H1 (cell line): ENCODE measurements at regions not wholly inside any gene's neighbourhood (a gene's known extent, or its start where the extent isn't known, plus 50 kb on each side); places are given as distances from the start of the nearest gene placed in this dataset.

Experiments used
- CTCF ChIA-PET: fragments of 300-600 bp; sonication (Branson Sonifier 250); formaldehyde crosslinking; loops from one replicate; lab custom pipeline; 2021; ENCODE audit not compliant: partially characterized antibody; lab: Charles Lee
- POLR2A ChIA-PET: fragments of 300-600 bp; sonication (Branson Sonifier 250); formaldehyde crosslinking; loops from one replicate; lab custom pipeline; 2021; ENCODE audit warnings: inconsistent platforms; ENCODE audit not compliant: partially characterized antibody; lab: Charles Lee
- DNase-seq, 2 experiments: peaks; one replicate each; pipeline versions ENCODE4 v3.0.0 to v3.0.0-alpha.2; 2010 to 2022; ENCODE audit warnings: low spot score in 2 of 2, low read depth in 1 of 2, mixed read lengths in 1 of 2
- FAIRE-seq: peaks from 2 replicates; lab custom pipeline; 2011; peaks lifted over from hg19 to GRCh38; lab: Jason Lieb, UNC
- H2AFZ ChIP-seq: 2 replicates; pipeline ENCODE4 v1.8.1; 2012; ENCODE audit warnings: low read length, inconsistent platforms
- H2AK5ac ChIP-seq: 2 replicates; pipeline ENCODE4 v1.6.1; 2013; ENCODE audit warnings: low read depth, low read length
- H2BK120ac ChIP-seq: replicated peaks from 2 replicates; pipeline ENCODE3; 2013; ENCODE audit warnings: low read depth, low read length, inconsistent platforms
- H2BK12ac ChIP-seq: 2 replicates; pipeline ENCODE4 v1.6.1; 2013; ENCODE audit warnings: low read depth, low read length
- H2BK15ac ChIP-seq: 2 replicates; pipeline ENCODE4 v1.6.1; 2013; ENCODE audit warnings: low read length
- H2BK20ac ChIP-seq: 2 replicates; pipeline ENCODE4 v1.6.1; 2013; ENCODE audit warnings: low read length
- H2BK5ac ChIP-seq: 2 replicates; pipeline ENCODE4 v1.6.1; 2013; ENCODE audit warnings: low read depth, low read length
- H3K14ac ChIP-seq: 2 replicates; pipeline ENCODE4 v1.6.1; 2013; ENCODE audit warnings: inconsistent platforms; ENCODE audit not compliant: insufficient read length
- H3K18ac ChIP-seq: 2 replicates; pipeline ENCODE4 v1.6.1; 2013; ENCODE audit warnings: low read length; ENCODE audit errors: extremely low read depth
- H3K23ac ChIP-seq: 2 replicates; pipeline ENCODE4 v1.6.1; 2013; ENCODE audit warnings: inconsistent platforms; ENCODE audit not compliant: insufficient read length
- H3K23me2 ChIP-seq: 2 replicates; pipeline ENCODE4 v1.6.1; 2013; ENCODE audit warnings: low read depth, low read length
- H3K27ac ChIP-seq: 2 replicates; pipeline ENCODE4 v1.6.1; 2011; ENCODE audit warnings: low read depth, low read length, inconsistent platforms
- H3K27me3 ChIP-seq, 4 experiments: replicated peaks in 1 of 4; 1 replicate in 1 of 4; 2 replicates in 3 of 4; pipeline versions ENCODE4 v1.6.1 to v1.8.1; 2011 to 2013; ENCODE audit warnings: low read length in 3 of 4, mild to moderate bottlenecking in 3 of 4, inconsistent platforms in 2 of 4, mixed read lengths in 2 of 4, moderate library complexity in 1 of 4; ENCODE audit not compliant: control insufficient read depth in 3 of 4, insufficient read depth in 3 of 4; ENCODE audit errors: extremely low read depth in 1 of 4
- H3K36me3 ChIP-seq, 4 experiments: 2 replicates each; pipeline versions ENCODE4 v1.6.1 to v1.8.1; 2011 to 2013; ENCODE audit warnings: mild to moderate bottlenecking in 4 of 4, low read length in 3 of 4, moderate library complexity in 2 of 4, control low read depth in 1 of 4, inconsistent platforms in 1 of 4; ENCODE audit not compliant: insufficient read depth in 4 of 4, control insufficient read depth in 2 of 4
- H3K4ac ChIP-seq: replicated peaks from 2 replicates; pipeline ENCODE3; 2013; ENCODE audit warnings: low read length, low read depth, mixed read lengths, inconsistent platforms; ENCODE audit not compliant: insufficient read length
- H3K4me1 ChIP-seq, 4 experiments: replicated peaks in 1 of 4; 1 replicate in 1 of 4; 2 replicates in 3 of 4; pipeline versions ENCODE4 v1.6.1 to v1.8.1; 2011 to 2013; ENCODE audit warnings: low read length in 3 of 4, inconsistent platforms in 2 of 4, mixed read lengths in 1 of 4; ENCODE audit not compliant: insufficient read depth in 4 of 4, control insufficient read depth in 3 of 4
- H3K4me2 ChIP-seq, 2 experiments: 2 replicates each; pipeline versions ENCODE4 v1.6.1 to v1.8.1; 2011 to 2013; ENCODE audit warnings: low read depth in 2 of 2, low read length in 2 of 2, control low read depth in 1 of 2, inconsistent platforms in 1 of 2, mild to moderate bottlenecking in 1 of 2; ENCODE audit not compliant: insufficient read depth in 1 of 2
- H3K4me3 ChIP-seq, 4 experiments: fragments of 200-600, 300-600 bp in 1 of 4; sonication (generic), shearing (Covaris generic), sonication (Bioruptor Twin) in 1 of 4; 2 replicates each; pipeline versions ENCODE4 v1.5.1 to v1.8.1; 2011 to 2016; ENCODE audit warnings: low read length in 4 of 4, low read depth in 3 of 4, control low read depth in 2 of 4, inconsistent platforms in 2 of 4, mild to moderate bottlenecking in 2 of 4, mixed read lengths in 1 of 4, moderate library complexity in 1 of 4; ENCODE audit not compliant: insufficient read depth in 2 of 4; ENCODE audit errors: extremely low read depth in 1 of 4
- H3K56ac ChIP-seq: replicated peaks from 2 replicates; pipeline ENCODE3; 2013; ENCODE audit warnings: low read depth, mild to moderate bottlenecking, mixed read lengths, low read length, inconsistent platforms; ENCODE audit not compliant: insufficient read length
- H3K79me1 ChIP-seq: 2 replicates; pipeline ENCODE4 v1.6.1; 2013; ENCODE audit warnings: low read depth, low read length, control low read depth
- H3K79me2 ChIP-seq, 2 experiments: 2 replicates each; pipeline versions ENCODE4 v1.6.1 to v1.8.1; 2012 to 2013; ENCODE audit warnings: low read length in 2 of 2, mild to moderate bottlenecking in 2 of 2, inconsistent platforms in 1 of 2; ENCODE audit not compliant: insufficient read depth in 2 of 2, control insufficient read depth in 1 of 2
- H3K9ac ChIP-seq, 4 experiments: replicated peaks in 1 of 4; 1 replicate in 1 of 4; 2 replicates in 3 of 4; pipeline versions ENCODE4 v1.6.1 to v1.8.1; 2011 to 2013; ENCODE audit warnings: low read depth in 3 of 4, low read length in 3 of 4, control low read depth in 2 of 4, mild to moderate bottlenecking in 2 of 4, moderate library complexity in 2 of 4, inconsistent platforms in 1 of 4; ENCODE audit errors: extremely low read depth in 1 of 4
- H3K9me3 ChIP-seq, 2 experiments: 2 replicates each; pipeline versions ENCODE4 v1.6.1 to v1.8.1; 2012 to 2013; ENCODE audit warnings: mild to moderate bottlenecking in 2 of 2, moderate library complexity in 2 of 2, control low read depth in 1 of 2, inconsistent platforms in 1 of 2, low read depth in 1 of 2, low read length in 1 of 2, mixed read lengths in 1 of 2; ENCODE audit not compliant: insufficient read depth in 2 of 2
- H4K20me1 ChIP-seq, 2 experiments: replicated peaks in 1 of 2; 2 replicates each; pipeline versions ENCODE3 to v1.8.1; 2011 to 2013; ENCODE audit warnings: inconsistent platforms in 2 of 2, low read length in 2 of 2, mild to moderate bottlenecking in 1 of 2; ENCODE audit not compliant: insufficient read depth in 2 of 2, control insufficient read depth in 1 of 2
- H4K5ac ChIP-seq: 2 replicates; pipeline ENCODE4 v1.6.1; 2013; ENCODE audit warnings: low read length, low read depth, mixed read lengths, inconsistent platforms; ENCODE audit not compliant: insufficient read length
- H4K8ac ChIP-seq: 2 replicates; pipeline ENCODE4 v1.8.0; 2013; ENCODE audit warnings: mild to moderate bottlenecking, moderate library complexity, low read length, inconsistent platforms; ENCODE audit not compliant: insufficient read depth; ENCODE audit errors: extremely low read depth
- H4K91ac ChIP-seq: replicated peaks from 2 replicates; pipeline ENCODE3; 2013; ENCODE audit warnings: low read length, mixed read lengths, inconsistent platforms; ENCODE audit not compliant: insufficient read length
- BACH1 ChIP-seq: IDR thresholded peaks from 2 replicates; pipeline ENCODE4 v1.6.1; 2012; ENCODE audit warnings: low read length, improper control_type of control experiment
- SAP30 ChIP-seq: fragments of 300-600 bp; sonication (generic); IDR thresholded peaks from 2 replicates; pipeline ENCODE4 v1.7.1; 2012; ENCODE audit warnings: low read length, moderate library complexity, mild to moderate bottlenecking, inconsistent platforms; ENCODE audit not compliant: insufficient read depth, insufficient replicate concordance
- SP2 ChIP-seq: IDR thresholded peaks from 2 replicates; pipeline ENCODE4 v1.6.1; 2012; ENCODE audit warnings: mild to moderate bottlenecking, low read length, inconsistent platforms
- WGBS, 2 experiments: shearing (Covaris generic) in 1 of 2; methylation state at CpG; one replicate each; pipeline versions ENCODE4 v1.1.6 to v1.1.7; 2013 to 2015; ENCODE audit warnings: low lambda C conversion rate in 2 of 2, mixed read lengths in 2 of 2, inconsistent platforms in 1 of 2, low coverage in 1 of 2, missing lambda C conversion rate in 1 of 2; ENCODE audit not compliant: insufficient replicate concordance in 2 of 2, insufficient coverage in 1 of 2, insufficient read length in 1 of 2; ENCODE audit errors: extremely low coverage in 1 of 2, missing lambda C conversion rate in 1 of 2; 5-methylcytosine and 5-hydroxymethylcytosine counted together

DNA sequence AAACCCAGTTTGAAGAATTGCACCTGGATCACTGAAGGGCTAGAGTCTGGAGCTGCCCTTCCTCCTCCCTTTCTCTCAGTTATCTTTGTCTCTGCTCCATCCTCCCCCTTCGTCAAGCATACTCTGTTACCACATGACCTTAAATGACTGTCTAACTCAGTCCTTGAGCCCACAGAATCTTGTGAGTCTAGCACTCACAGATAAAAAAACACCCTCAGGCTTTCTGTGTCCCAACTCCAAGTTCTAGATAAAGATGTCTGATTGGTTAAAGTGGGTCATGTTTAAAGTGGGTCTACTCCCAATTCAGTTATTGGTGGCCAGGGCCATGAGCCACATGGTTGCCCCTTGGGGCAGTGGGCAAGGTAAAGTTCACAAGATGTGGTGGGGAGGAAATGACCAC lies 53.5 kb upstream of the CYP1B1 start:
- Histone ChIP-seq H3K9ac (no peak overlapping the region), H3K36me3 (peaks cover 0 to 4% (median 0%) of the 10 kb centered on the region in 4 experiments; a peak in 1 of 8 replicates), H3K23ac (no peak overlapping the region), H2BK120ac (no peak overlapping the region), H3K4me2 (no peak overlapping the region), H4K20me1 (no peaks in the 10 kb centered on the region), H4K8ac (no peak overlapping the region), H2AK5ac (no peak overlapping the region), H3K23me2 (no peaks in the 10 kb centered on the region), H4K5ac (no peak overlapping the region), H3K27me3 (0 out of 7 replicates have a peak, but pooled peaks cover 0 to 2% (median 0%) of the 10 kb centered on the region in 4 experiments), H2BK5ac (no peak overlapping the region), H3K4me1 (no peaks in the 10 kb centered on the region), H2BK12ac (no peak overlapping the region), H4K91ac (no peak overlapping the region), H2BK20ac (no peak overlapping the region), H3K56ac (no peak overlapping the region), H2BK15ac (no peak overlapping the region), H3K9me3 (peaks cover 22% of the 10 kb centered on the region in 2 experiments), H3K4me3 (no peak overlapping the region), H3K79me1 (no peaks in the 10 kb centered on the region), H2AFZ (no peak overlapping the region), H3K14ac (no peak overlapping the region), H3K79me2 (no peaks in the 10 kb centered on the region), H3K18ac (no peak overlapping the region), H3K27ac (no peak overlapping the region), H3K4ac (no peak overlapping the region)
- POLR2A ChIA-PET: no interaction called here
- TF ChIP-seq SP2: no peak
- TF ChIP-seq SAP30: no peak
- TF ChIP-seq BACH1: no peak
- CTCF ChIA-PET: interaction anchor here (1.5 kb wide), 1 partner anchor 109 kb away, joined by 4 read pairs; no protein-coding TSS in a partner anchor
- DNase-seq (no peak), FAIRE-seq (no peak)
- 88% methylated on average over 1 of the region's 1 CpG; no CpG with 5 or more reads in 1 of the 2 experiments for WGBS, 2 experiments
